Uterus (tissue), 2 donors: ENCODE measurements at regions not wholly inside any gene's neighbourhood (a gene's known extent, or its start where the extent isn't known, plus 50 kb on each side); places are given as distances from the start of the nearest gene placed in this dataset.

Experiments
- POLR2A ChIP-seq, 2 donors: fragments of 450-650 bp; IDR thresholded peaks; one replicate each; pipeline ENCODE4 v1.6.1; 2016; ENCODE audit warnings: antibody characterized with exemption in 2 of 2, mild to moderate bottlenecking in 1 of 2, moderate library complexity in 1 of 2
- TF ChIP-seq, protein P1 (sequence below), 4 experiments: fragments of 200-600 bp in 2 of 4; fragments of 450-650 bp in 2 of 4; sonication (generic) in 2 of 4; IDR thresholded peaks; one replicate each; pipeline ENCODE4 v1.5.1; 2016 to 2019; ENCODE audit warnings: antibody characterized with exemption in 4 of 4, mild to moderate bottlenecking in 2 of 4, moderate library complexity in 1 of 4

DNA sequence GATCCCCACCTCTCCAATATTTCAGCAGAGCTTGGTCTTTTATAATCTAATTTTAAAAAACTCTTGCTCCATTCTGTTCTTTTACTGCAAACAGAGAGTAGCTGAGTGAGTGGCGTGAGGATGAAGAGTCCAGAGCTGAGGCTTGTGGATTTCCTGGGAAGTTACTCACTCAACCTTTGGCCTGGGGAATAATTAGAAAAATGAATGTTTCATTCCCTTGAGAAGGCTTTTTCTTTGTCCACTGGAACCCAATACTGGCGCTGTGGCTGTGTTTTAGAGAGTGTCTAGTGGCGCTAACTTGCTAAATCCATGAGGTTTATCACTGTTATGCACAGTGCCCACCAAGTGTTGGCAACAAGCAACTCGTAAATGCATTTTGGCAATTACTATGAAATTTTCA, 251.5 kb downstream of the HIVEP2 start:
- TF ChIP-seq, protein P1, sequence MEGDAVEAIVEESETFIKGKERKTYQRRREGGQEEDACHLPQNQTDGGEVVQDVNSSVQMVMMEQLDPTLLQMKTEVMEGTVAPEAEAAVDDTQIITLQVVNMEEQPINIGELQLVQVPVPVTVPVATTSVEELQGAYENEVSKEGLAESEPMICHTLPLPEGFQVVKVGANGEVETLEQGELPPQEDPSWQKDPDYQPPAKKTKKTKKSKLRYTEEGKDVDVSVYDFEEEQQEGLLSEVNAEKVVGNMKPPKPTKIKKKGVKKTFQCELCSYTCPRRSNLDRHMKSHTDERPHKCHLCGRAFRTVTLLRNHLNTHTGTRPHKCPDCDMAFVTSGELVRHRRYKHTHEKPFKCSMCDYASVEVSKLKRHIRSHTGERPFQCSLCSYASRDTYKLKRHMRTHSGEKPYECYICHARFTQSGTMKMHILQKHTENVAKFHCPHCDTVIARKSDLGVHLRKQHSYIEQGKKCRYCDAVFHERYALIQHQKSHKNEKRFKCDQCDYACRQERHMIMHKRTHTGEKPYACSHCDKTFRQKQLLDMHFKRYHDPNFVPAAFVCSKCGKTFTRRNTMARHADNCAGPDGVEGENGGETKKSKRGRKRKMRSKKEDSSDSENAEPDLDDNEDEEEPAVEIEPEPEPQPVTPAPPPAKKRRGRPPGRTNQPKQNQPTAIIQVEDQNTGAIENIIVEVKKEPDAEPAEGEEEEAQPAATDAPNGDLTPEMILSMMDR (IDR thresholded peaks at IDR 0.05): no peak
- TF ChIP-seq POLR2A (IDR thresholded peaks at IDR 0.05): no peak
